Left ventricle myocardium superior (tissue), 1 donor: ENCODE measurements at regions not wholly inside any gene's neighbourhood (a gene's known extent, or its start where the extent isn't known, plus 50 kb on each side); places are given as distances from the start of the nearest gene placed in this dataset.
"Not testable (repeated sequence)": the region's sequence is repeated elsewhere in the genome, so short reads cannot be mapped to it uniquely, and the experiment has no call there.

Experiments used
- ATAC-seq: fragments of 200-7000 bp; cut with Tn5 transposase; one replicate; pipeline ENCODE4 v1.9.1; 2020; ENCODE audit warnings: mild to moderate bottlenecking, moderate library complexity
- DNase-seq: peaks from one replicate; pipeline ENCODE4 v3.0.0-alpha.2; 2020
- intact Hi-C: fragments of 100-400 bp; cut with micrococcal nuclease; formaldehyde crosslinking; loops from one replicate; pipeline ENCODE4 v1.11.0; 2022
- donor health status: DM: no; HTN: yes; CAD: no; lungs with severe emphysema.

- ATAC-seq = peak; percentile 51
- DNase-seq, intact Hi-C loops: not testable (repeated sequence)
Measured at GRCh38 chr14:105698940-105699556, 172.7 kb downstream of the TMEM121 start.

GRCh38 chr14:105699706-105700105, 173.3 kb downstream of the TMEM121 start:
- ATAC-seq, DNase-seq, intact Hi-C loops: not testable (repeated sequence)

GRCh38 chr14:105700146-105700545, 173.8 kb downstream of the TMEM121 start:
- DNase-seq, intact Hi-C loops, ATAC-seq: not testable (repeated sequence)

GRCh38 chr14:105700622-105701288, 174.4 kb downstream of the TMEM121 start:
- intact Hi-C loops = no loop called here
- ATAC-seq = peak; percentile 38
- no peak for DNase-seq

- intact Hi-C loops = no loop called here
- ATAC-seq (no peak), DNase-seq (no peak)
Measured at GRCh38 chr14:105701456-105702274, 175.3 kb downstream of the TMEM121 start.

- ATAC-seq (no peak), DNase-seq (no peak)
- intact Hi-C loops = no loop called here
Measured at GRCh38 chr14:105702275-105702817, 176.0 kb downstream of the TMEM121 start.

GRCh38 chr14:105703044-105703665, 176.8 kb downstream of the TMEM121 start:
- ATAC-seq, DNase-seq, intact Hi-C loops: not testable (repeated sequence)

- ATAC-seq, DNase-seq, intact Hi-C loops: not testable (repeated sequence)
Measured at GRCh38 chr14:105704091-105704490, 177.7 kb downstream of the TMEM121 start.

- DNase-seq, ATAC-seq, intact Hi-C loops: not testable (repeated sequence)
Measured at GRCh38 chr14:105704492-105704891, 178.1 kb downstream of the TMEM121 start.

- DNase-seq, ATAC-seq, intact Hi-C loops: not testable (repeated sequence)
Measured at GRCh38 chr14:105705512-105705861, 179.1 kb downstream of the TMEM121 start.

GRCh38 chr14:105705862-105706700, 179.7 kb downstream of the TMEM121 start:
- intact Hi-C loops, ATAC-seq, DNase-seq: not testable (repeated sequence)

- DNase-seq, ATAC-seq, intact Hi-C loops: not testable (repeated sequence)
Measured at GRCh38 chr14:105706701-105707019, 180.3 kb downstream of the TMEM121 start.

- DNase-seq = peak; percentile 25
- ATAC-seq, intact Hi-C loops: not testable (repeated sequence)
Measured at GRCh38 chr14:105707099-105707498, 180.7 kb downstream of the TMEM121 start.

- ATAC-seq, intact Hi-C loops, DNase-seq: not testable (repeated sequence)
Measured at GRCh38 chr14:105707723-105708151, 181.4 kb downstream of the TMEM121 start.

GRCh38 chr14:105708251-105709134, 182.1 kb downstream of the TMEM121 start:
- intact Hi-C loops, ATAC-seq: not testable (repeated sequence)

GRCh38 chr14:105709281-105710118, 183.1 kb downstream of the TMEM121 start:
- intact Hi-C loops = no loop called here
- DNase-seq = no peak
- no peak for ATAC-seq

More at GRCh38 chr14:105708251-105709134, 182.1 kb downstream of the TMEM121 start:
- not testable (repeated sequence) for DNase-seq
